ENCODE measurements at regions not wholly inside any gene's neighbourhood (a gene's known extent, or its start where the extent isn't known, plus 50 kb on each side); places are given as distances from the start of the nearest gene placed in this dataset.

DNA sequence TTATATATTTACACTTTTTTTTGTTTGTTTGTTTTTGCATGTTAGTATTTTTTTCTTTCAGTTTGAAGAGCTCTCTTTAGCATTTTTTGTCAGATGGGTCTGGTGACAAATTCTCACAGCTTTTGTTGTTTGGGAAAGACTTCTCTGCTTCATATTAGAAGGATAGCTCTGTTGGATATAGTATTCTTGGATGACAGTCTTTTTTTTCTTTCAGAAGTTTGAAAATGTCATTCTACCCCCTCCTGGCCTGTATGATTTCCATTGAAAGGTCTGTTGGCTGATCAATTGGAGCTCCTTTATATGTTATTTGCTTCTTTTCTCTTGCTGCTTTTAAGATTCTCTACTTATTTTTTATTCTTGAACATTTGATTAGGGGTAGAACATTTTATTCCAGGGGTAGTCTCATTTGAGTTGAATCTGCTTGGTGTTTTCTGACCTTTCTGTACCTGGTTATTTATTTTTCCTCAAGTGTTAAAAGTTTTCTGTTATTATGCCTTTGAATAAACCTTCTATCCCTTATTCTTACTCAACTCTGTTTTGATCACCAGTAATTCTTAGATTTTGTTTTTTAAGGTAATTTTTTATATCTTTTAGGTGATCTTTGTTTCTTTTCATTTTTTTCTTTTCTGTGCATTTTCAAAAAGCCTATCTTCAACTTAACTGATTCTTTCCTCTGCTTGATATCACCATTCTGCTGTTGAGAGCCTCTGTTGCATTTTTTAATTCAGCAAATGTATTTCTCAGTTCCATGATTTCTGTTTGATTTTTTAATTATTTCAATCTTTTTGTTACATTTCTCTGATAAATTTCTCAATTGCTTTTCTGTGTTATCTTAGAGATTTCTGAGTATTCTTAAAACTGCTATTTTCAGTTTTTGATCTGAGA is 176.8 kb upstream of the ECI2 start:
- CTCF ChIA-PET = interaction anchor here (0.6 to 1.1 kb wide), 2 partner anchors 623 to 860 kb away, joined by 4 read pairs; no protein-coding TSS in a partner anchor
- TF ChIP-seq, protein P1, sequence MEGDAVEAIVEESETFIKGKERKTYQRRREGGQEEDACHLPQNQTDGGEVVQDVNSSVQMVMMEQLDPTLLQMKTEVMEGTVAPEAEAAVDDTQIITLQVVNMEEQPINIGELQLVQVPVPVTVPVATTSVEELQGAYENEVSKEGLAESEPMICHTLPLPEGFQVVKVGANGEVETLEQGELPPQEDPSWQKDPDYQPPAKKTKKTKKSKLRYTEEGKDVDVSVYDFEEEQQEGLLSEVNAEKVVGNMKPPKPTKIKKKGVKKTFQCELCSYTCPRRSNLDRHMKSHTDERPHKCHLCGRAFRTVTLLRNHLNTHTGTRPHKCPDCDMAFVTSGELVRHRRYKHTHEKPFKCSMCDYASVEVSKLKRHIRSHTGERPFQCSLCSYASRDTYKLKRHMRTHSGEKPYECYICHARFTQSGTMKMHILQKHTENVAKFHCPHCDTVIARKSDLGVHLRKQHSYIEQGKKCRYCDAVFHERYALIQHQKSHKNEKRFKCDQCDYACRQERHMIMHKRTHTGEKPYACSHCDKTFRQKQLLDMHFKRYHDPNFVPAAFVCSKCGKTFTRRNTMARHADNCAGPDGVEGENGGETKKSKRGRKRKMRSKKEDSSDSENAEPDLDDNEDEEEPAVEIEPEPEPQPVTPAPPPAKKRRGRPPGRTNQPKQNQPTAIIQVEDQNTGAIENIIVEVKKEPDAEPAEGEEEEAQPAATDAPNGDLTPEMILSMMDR (IDR thresholded peaks at IDR 0.05; ENCODE audit: insufficient read depth, low read depth, low read length) = no peak
- no peaks in the 10 kb centered on the region for H3K27me3 ChIP-seq (ENCODE audit: control insufficient read depth, insufficient read depth, low read length)
- POLR2A ChIA-PET = no interaction called here
- H3K4me3 ChIP-seq (ENCODE audit: low read depth, low read length) = no peak overlapping the region
- H3K36me3 ChIP-seq (ENCODE audit: control insufficient read depth, insufficient read depth, low read length) = no peaks in the 10 kb centered on the region
- no peak for DNase-seq (ENCODE audit: low read depth)

DNA sequence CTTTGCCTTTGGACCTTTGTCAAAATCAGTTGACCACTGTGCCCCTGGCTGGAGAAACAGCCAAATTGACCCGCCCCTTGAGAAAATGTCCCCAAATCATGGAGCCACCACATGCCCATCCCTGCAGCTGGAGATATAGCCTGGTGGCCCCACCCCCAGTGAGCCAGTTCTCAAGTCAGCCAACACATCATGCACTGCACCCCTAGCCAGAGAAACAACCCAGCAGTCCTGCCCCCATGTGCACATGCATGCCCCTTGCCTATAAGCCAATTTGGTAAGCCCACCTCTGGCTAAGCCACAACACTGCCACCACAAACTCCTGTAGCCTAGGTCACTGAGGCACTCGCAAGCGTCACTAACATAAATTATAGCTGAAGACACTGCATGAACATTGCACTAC is 174.2 kb upstream of the ECI2 start:
- POLR2A ChIA-PET = no interaction called here

DNA sequence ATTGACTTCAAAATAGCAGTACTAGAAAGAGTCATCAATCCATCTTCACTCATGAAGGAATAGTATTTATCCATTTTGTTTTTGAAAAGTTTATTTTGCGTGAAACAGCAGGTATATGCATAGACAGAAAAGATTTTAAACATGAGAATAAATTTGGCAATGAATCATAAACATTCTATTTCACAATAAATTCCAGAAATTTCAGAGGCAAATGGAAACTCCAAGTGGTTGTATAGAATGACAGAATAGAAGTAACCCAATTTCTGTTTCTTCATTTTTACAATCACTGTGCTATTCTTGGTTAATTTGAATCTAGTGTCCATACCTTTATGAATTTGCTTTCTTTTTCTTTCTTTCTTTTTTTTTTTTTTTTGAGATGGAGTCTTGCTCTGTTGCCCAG is 173.0 kb upstream of the ECI2 start:
- POLR2A ChIA-PET = no interaction called here
- H3K36me3 ChIP-seq (ENCODE audit: control insufficient read depth, insufficient read depth, low read length) = no peaks in the 10 kb centered on the region
- no peak for DNase-seq (ENCODE audit: low read depth)
- no peak overlapping the region for H3K4me3 ChIP-seq (ENCODE audit: low read depth, low read length)
- CTCF ChIA-PET = no interaction called here
- H3K27me3 ChIP-seq (ENCODE audit: control insufficient read depth, insufficient read depth, low read length) = no peaks in the 10 kb centered on the region
- TF ChIP-seq, protein P1 (IDR thresholded peaks at IDR 0.05; ENCODE audit: insufficient read depth, low read depth, low read length) = no peak

More for the DNA sequence above, 174.2 kb upstream of the ECI2 start:
- H3K27me3 ChIP-seq (ENCODE audit: control insufficient read depth, insufficient read depth, low read length) = no peaks in the 10 kb centered on the region
- CTCF ChIA-PET = no interaction called here
- TF ChIP-seq, protein P1 (IDR thresholded peaks at IDR 0.05; ENCODE audit: insufficient read depth, low read depth, low read length) = no peak
- DNase-seq (ENCODE audit: low read depth) = no peak
- H3K36me3 ChIP-seq (ENCODE audit: control insufficient read depth, insufficient read depth, low read length) = no peaks in the 10 kb centered on the region
- no peak overlapping the region for H3K4me3 ChIP-seq (ENCODE audit: low read depth, low read length)

DNA sequence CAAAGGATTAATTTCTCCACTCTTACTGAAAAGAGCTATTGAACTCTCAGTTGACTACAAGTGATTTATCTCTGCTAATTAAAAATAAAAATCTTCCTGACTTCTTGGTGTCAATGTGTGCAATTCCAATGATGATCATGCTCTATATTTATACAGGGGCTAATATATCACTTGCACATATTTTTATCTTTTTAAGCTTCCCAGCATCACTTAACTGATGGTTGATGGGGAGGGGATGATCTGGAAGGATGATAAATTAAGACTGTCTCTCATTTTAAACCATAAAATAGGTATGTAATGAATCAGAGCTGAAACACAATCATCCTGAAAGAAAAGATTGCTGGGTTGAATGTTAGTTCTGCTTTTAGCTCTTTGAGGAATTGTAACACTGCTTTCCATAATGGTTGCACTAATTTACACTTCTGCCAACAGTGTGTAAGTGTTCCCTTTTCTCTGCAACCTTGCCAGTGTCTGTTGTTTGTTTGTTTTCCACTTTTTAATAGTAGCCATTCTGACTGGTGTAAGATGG is 169.6 kb upstream of the ECI2 start:
- POLR2A ChIA-PET = no interaction called here
- H3K4me3 ChIP-seq (ENCODE audit: low read depth, low read length) = no peak overlapping the region
- DNase-seq (ENCODE audit: low read depth) = no peak
- no peaks in the 10 kb centered on the region for H3K27me3 ChIP-seq (ENCODE audit: control insufficient read depth, insufficient read depth, low read length)
- CTCF ChIA-PET = interaction anchor here (0.6 to 1.5 kb wide), 4 partner anchors 9 to 726 kb away, joined by 3 to 5 read pairs (median 4); no protein-coding TSS in a partner anchor
- TF ChIP-seq, protein P1 (IDR thresholded peaks at IDR 0.05; ENCODE audit: insufficient read depth, low read depth, low read length) = no peak
- H3K36me3 ChIP-seq (ENCODE audit: control insufficient read depth, insufficient read depth, low read length) = no peaks in the 10 kb centered on the region

DNA sequence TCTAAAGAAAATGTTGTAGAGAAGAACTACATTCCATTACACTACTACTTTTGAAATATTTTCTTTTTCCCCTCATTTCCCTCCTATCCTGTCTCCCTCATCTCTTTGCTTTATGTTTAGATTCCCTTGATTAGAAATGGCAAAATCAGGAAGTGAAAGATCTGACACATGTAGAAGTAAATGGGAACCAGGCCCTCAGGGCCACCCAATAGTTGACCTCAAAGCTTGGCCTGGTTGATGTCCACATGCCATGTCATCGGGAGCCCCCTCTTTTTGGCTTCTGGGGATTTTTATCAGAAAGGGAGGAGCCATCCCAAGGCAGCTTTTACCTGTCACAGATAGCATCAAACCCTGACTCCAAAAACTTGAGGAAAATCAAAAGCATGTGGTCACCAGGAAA is 168.3 kb upstream of the ECI2 start:
- Histone ChIP-seq H3K4me3 (ENCODE audit: low read depth, low read length) (no peak overlapping the region), H3K27me3 (ENCODE audit: control insufficient read depth, insufficient read depth, low read length) (no peaks in the 10 kb centered on the region), H3K36me3 (ENCODE audit: control insufficient read depth, insufficient read depth, low read length) (no peaks in the 10 kb centered on the region)
- no peak for DNase-seq (ENCODE audit: low read depth)
- TF ChIP-seq, protein P1 (IDR thresholded peaks at IDR 0.05; ENCODE audit: insufficient read depth, low read depth, low read length) = no peak
- CTCF ChIA-PET = no interaction called here
- POLR2A ChIA-PET = no interaction called here
